Fibroblast of skin of back (primary cell): ENCODE measurements at regions not wholly inside any gene's neighbourhood (a gene's known extent, or its start where the extent isn't known, plus 50 kb on each side); places are given as distances from the start of the nearest gene placed in this dataset.
"Not testable (repeated sequence)": the region's sequence is repeated elsewhere in the genome, so short reads cannot be mapped to it uniquely, and the experiment has no call there.

Experiments
- DNase-seq: peaks from one replicate; pipeline ENCODE4 v3.0.0-alpha.2; 2013

GRCh38 chr21:31449921-31450535 lies 106.0 kb upstream of the TIAM1 start:
- DNase-seq = no peak

GRCh38 chr21:31448496-31448895 lies 104.4 kb upstream of the TIAM1 start:
- no peak for DNase-seq

GRCh38 chr21:31447505-31447904 lies 103.4 kb upstream of the TIAM1 start:
- DNase-seq = peak; percentile 62

- DNase-seq = peak; percentile 14
Measured at GRCh38 chr21:31446226-31446855, 102.3 kb upstream of the TIAM1 start.

- DNase-seq = no peak
Measured at GRCh38 chr21:31445137-31445536, 101.1 kb upstream of the TIAM1 start.

GRCh38 chr21:31443736-31444521 lies 99.9 kb upstream of the TIAM1 start:
- peak; percentile 34 for DNase-seq

- no peak for DNase-seq
Measured at GRCh38 chr21:31442339-31442738, 98.3 kb upstream of the TIAM1 start.

- no peak for DNase-seq
Measured at GRCh38 chr21:31429506-31429905, 85.4 kb upstream of the TIAM1 start.

- DNase-seq = peak; percentile 40
Measured at GRCh38 chr21:31426235-31426797, 82.3 kb upstream of the TIAM1 start.

GRCh38 chr21:31425138-31425537 lies 81.1 kb upstream of the TIAM1 start:
- peak; percentile 13 for DNase-seq

- DNase-seq = no peak
Measured at GRCh38 chr21:31424058-31424457, 80.0 kb upstream of the TIAM1 start.

GRCh38 chr21:31420988-31421387 lies 76.9 kb upstream of the TIAM1 start:
- no peak for DNase-seq

- DNase-seq = no peak
Measured at GRCh38 chr21:31420354-31420753, 76.3 kb upstream of the TIAM1 start.

GRCh38 chr21:31418377-31419001 lies 74.4 kb upstream of the TIAM1 start:
- no peak for DNase-seq

- not testable (repeated sequence) for DNase-seq
Measured at GRCh38 chr21:31417214-31417613, 73.2 kb upstream of the TIAM1 start.

- no peak for DNase-seq
Measured at GRCh38 chr21:31416465-31416864, 72.4 kb upstream of the TIAM1 start.

- DNase-seq = no peak
Measured at GRCh38 chr21:31414263-31415000, 70.4 kb upstream of the TIAM1 start.

- DNase-seq = no peak
Measured at GRCh38 chr21:31413698-31414097, 69.6 kb upstream of the TIAM1 start.

- DNase-seq = no peak
Measured at GRCh38 chr21:31410499-31411131, 66.6 kb upstream of the TIAM1 start.

- DNase-seq = no peak
Measured at GRCh38 chr21:31409831-31410487, 65.9 kb upstream of the TIAM1 start.
